ENCODE measurements at regions not wholly inside any gene's neighbourhood (a gene's known extent, or its start where the extent isn't known, plus 50 kb on each side); places are given as distances from the start of the nearest gene placed in this dataset.

GRCh38 chr18:78293940-78294541 is 685.6 kb upstream of the SALL3 start:
- TF ChIP-seq SUZ12 (IDR thresholded peaks at IDR 0.05) (no peak), FOXM1 (IDR thresholded peaks at IDR 0.05; ENCODE audit: borderline replicate concordance) (no peak), BHLHE40 (IDR thresholded peaks at IDR 0.05; ENCODE audit: borderline replicate concordance) (no peak), SP1 (IDR thresholded peaks at IDR 0.05) (no peak), ELF4 (IDR thresholded peaks at IDR 0.05) (no peak)
